KMS-11 (cell line): ENCODE measurements at regions not wholly inside any gene's neighbourhood (a gene's known extent, or its start where the extent isn't known, plus 50 kb on each side); places are given as distances from the start of the nearest gene placed in this dataset.

Experiments
- H2AFZ ChIP-seq: fragments of 200-600 bp; sonication (generic); 2 replicates; pipeline ENCODE4 v1.6.1; 2016; ENCODE audit warnings: antibody characterized with exemption, mixed run types, low read depth
- H3K27ac ChIP-seq: fragments of 200-600 bp; sonication (generic); 2 replicates; pipeline ENCODE4 v1.6.1; 2016; ENCODE audit warnings: mild to moderate bottlenecking, mixed run types
- H3K27me3 ChIP-seq: fragments of 200-600 bp; sonication (generic); 2 replicates; pipeline ENCODE4 v1.6.1; 2017; ENCODE audit warnings: mild to moderate bottlenecking, low read depth, mixed run types, moderate library complexity; ENCODE audit not compliant: insufficient read depth
- H3K36me3 ChIP-seq: fragments of 200-600 bp; sonication (generic); 2 replicates; pipeline ENCODE4 v1.6.1; 2017; ENCODE audit warnings: mild to moderate bottlenecking, mixed run types; ENCODE audit not compliant: insufficient read depth
- H3K4me1 ChIP-seq: fragments of 200-600 bp; sonication (generic); 2 replicates; pipeline ENCODE4 v1.6.1; 2016; ENCODE audit warnings: mild to moderate bottlenecking, low read depth, mixed run types; ENCODE audit not compliant: poor library complexity, severe bottlenecking
- H3K4me2 ChIP-seq: fragments of 200-600 bp; sonication (generic); 2 replicates; pipeline ENCODE4 v1.7.0; 2016; ENCODE audit warnings: mild to moderate bottlenecking, mixed run types
- H3K4me3 ChIP-seq: fragments of 200-600 bp; sonication (generic); IDR thresholded peaks from 2 replicates; pipeline ENCODE4 v1.6.1; 2017; ENCODE audit warnings: low read depth, low read length, mixed read lengths; ENCODE audit not compliant: insufficient read depth
- H3K79me2 ChIP-seq: fragments of 200-600 bp; sonication (generic); 2 replicates; pipeline ENCODE4 v1.6.1; 2016; ENCODE audit warnings: low read depth, mixed run types; ENCODE audit not compliant: insufficient read depth
- H3K9ac ChIP-seq: fragments of 200-600 bp; sonication (generic); 2 replicates; pipeline ENCODE4 v1.6.1; 2016; ENCODE audit warnings: mild to moderate bottlenecking, mixed run types
- H4K20me1 ChIP-seq: fragments of 200-600 bp; sonication (generic); 2 replicates; pipeline ENCODE4 v1.6.1; 2016; ENCODE audit warnings: mild to moderate bottlenecking, mixed run types; ENCODE audit not compliant: insufficient read depth
- CTCF ChIP-seq: fragments of 200-600 bp; sonication (generic); conservative IDR thresholded peaks from 2 replicates; pipeline ENCODE4 v1.6.1; 2017; ENCODE audit warnings: low read depth, mild to moderate bottlenecking, antibody characterized with exemption, low read length, moderate library complexity, mixed read lengths

DNA sequence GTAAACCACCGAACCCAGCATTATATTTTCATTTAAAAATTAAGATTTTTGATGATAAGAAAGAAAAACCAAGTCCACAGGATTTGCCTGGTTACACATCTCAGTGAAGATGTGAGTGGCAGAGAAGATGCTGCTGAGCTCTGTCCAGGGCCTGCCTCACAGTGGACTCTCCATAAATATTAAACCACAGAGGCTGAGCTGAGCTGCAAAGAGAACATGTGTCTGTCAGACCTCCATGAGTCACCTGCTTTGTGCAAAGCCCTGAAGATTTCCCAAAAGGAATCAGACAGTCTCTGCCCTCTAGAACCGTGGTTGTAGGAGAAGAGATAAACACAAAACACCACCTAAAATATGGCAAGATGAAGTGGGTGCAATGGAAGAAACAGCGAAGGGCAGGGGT is 127.2 kb upstream of the TSC22D1 start:
- H4K20me1 ChIP-seq = no peaks in the 10 kb centered on the region
- no peak overlapping the region for H2AFZ ChIP-seq
- no peaks in the 10 kb centered on the region for H3K36me3 ChIP-seq
- no peak overlapping the region for H3K9ac ChIP-seq
- H3K4me3 ChIP-seq = no peak overlapping the region
- TF ChIP-seq CTCF = no peak
- no peak overlapping the region for H3K4me2 ChIP-seq
- H3K4me1 ChIP-seq = no peaks in the 10 kb centered on the region
- H3K27me3 ChIP-seq = no peaks in the 10 kb centered on the region
- H3K79me2 ChIP-seq = no peaks in the 10 kb centered on the region
- H3K27ac ChIP-seq = no peak overlapping the region

DNA sequence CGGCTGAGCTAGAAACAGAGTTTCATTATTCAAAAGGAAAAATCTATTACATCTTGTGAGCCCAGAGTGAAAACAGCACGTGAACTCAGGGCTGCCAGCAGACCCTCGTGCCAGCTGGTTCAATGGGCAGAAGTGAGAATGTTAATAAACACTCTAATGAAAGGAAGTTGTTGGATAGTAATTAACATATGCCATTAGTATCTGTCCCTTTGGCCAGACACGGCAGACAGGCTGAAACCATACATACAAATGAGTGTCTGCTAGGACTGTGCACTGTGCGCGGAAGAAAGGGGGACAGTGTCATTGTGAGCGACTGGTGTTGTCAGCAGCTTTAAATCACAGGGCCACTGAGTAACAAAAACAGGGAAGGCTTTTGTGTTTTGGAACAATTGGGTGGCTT is 121.9 kb upstream of the TSC22D1 start:
- no peaks in the 10 kb centered on the region for H3K36me3 ChIP-seq
- no peak overlapping the region for H3K27ac ChIP-seq
- no peak overlapping the region for H3K4me2 ChIP-seq
- no peaks in the 10 kb centered on the region for H3K4me1 ChIP-seq
- no peaks in the 10 kb centered on the region for H4K20me1 ChIP-seq
- no peak for TF ChIP-seq CTCF
- H3K4me3 ChIP-seq = no peak overlapping the region
- no peak overlapping the region for H3K9ac ChIP-seq
- H3K79me2 ChIP-seq = no peaks in the 10 kb centered on the region
- no peak overlapping the region for H2AFZ ChIP-seq
- H3K27me3 ChIP-seq = no peaks in the 10 kb centered on the region

GRCh38 chr13:44697058-44697457 is 120.9 kb upstream of the TSC22D1 start:
- no peaks in the 10 kb centered on the region for H3K79me2 ChIP-seq
- no peak overlapping the region for H3K4me3 ChIP-seq
- H3K27ac ChIP-seq = no peak overlapping the region
- H4K20me1 ChIP-seq = no peaks in the 10 kb centered on the region
- no peaks in the 10 kb centered on the region for H3K27me3 ChIP-seq
- no peaks in the 10 kb centered on the region for H3K36me3 ChIP-seq
- no peak overlapping the region for H3K4me2 ChIP-seq
- no peak overlapping the region for H2AFZ ChIP-seq
- no peaks in the 10 kb centered on the region for H3K4me1 ChIP-seq
- H3K9ac ChIP-seq = no peak overlapping the region
- TF ChIP-seq CTCF = no peak

DNA sequence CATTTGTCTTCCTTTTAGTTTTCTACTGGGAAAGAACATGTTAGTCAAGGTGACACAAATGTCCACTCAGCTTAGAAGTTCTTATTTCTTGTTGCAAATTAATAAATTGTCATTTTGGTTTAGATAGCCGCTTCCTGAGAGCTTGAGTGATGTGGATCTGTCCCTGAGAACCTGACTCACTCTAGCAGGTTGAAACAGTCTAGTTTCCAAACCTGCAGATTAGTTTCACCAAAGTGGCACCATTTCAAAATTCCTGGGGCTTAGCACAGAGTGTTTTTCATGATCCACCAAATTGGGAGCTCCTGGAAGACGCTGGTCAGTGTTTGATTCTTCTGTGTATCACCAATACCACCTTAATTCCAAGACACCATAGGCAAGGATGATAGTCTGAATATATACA is 119.4 kb upstream of the TSC22D1 start:
- no peak overlapping the region for H3K27ac ChIP-seq
- no peaks in the 10 kb centered on the region for H3K27me3 ChIP-seq
- H3K9ac ChIP-seq = no peak overlapping the region

More for the DNA sequence above, 119.4 kb upstream of the TSC22D1 start:
- no peak overlapping the region for H3K4me2 ChIP-seq
- H3K79me2 ChIP-seq = no peaks in the 10 kb centered on the region
- no peak overlapping the region for H3K4me3 ChIP-seq
- H3K4me1 ChIP-seq = no peaks in the 10 kb centered on the region
- H3K36me3 ChIP-seq = no peaks in the 10 kb centered on the region
- no peaks in the 10 kb centered on the region for H4K20me1 ChIP-seq
- no peak overlapping the region for H2AFZ ChIP-seq
- no peak for TF ChIP-seq CTCF
